ENCODE measurements at regions not wholly inside any gene's neighbourhood (a gene's known extent, or its start where the extent isn't known, plus 50 kb on each side); places are given as distances from the start of the nearest gene placed in this dataset.

DNA sequence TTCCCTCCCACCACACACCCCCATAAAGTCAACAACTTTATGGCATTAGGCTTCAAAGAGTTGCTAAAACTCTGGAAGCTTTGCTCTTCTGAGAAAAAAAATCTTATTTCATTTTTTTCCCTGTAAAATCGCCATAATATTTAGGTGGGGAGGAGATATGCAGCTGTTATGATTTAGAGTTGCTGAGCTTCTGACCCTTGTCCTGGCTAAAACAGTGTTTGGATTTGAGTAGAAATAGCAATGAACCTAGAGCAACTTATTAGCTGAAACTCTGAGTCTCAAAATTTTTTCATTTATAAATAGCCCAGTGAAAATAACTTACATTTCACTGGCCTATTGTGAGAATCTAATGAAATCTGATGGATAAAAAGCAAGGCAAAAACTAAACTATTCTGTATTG is 482.8 kb upstream of the NFIA start:
- no peak for DNase-seq (ENCODE audit: low spot score)
- H2AFZ ChIP-seq (ENCODE audit: low read length), result no peak overlapping the region
- no peaks in the 10 kb centered on the region for H3K4me1 ChIP-seq (ENCODE audit: insufficient read depth, low read length, poor library complexity, severe bottlenecking)
- no peak overlapping the region for H3K4me2 ChIP-seq (ENCODE audit: low read length)
- no peak overlapping the region for H3K27ac ChIP-seq (ENCODE audit: low read depth, low read length, poor library complexity, severe bottlenecking)
- no peaks in the 10 kb centered on the region for H3K36me3 ChIP-seq (ENCODE audit: insufficient read depth, low read length)
- CTCF ChIA-PET (ENCODE audit: unreplicated experiment), result no interaction called here
- intact Hi-C loops (cut with micrococcal nuclease; ENCODE audit: unreplicated experiment), result no loop called here
- H3K79me2 ChIP-seq (ENCODE audit: insufficient read depth, low read depth, low read length), result no peaks in the 10 kb centered on the region
- no peak overlapping the region for H3K4me3 ChIP-seq (ENCODE audit: low read depth, low read length, poor library complexity, severe bottlenecking)
- H3K9me3 ChIP-seq (ENCODE audit: low read length), result no peaks in the 10 kb centered on the region
- no peaks in the 10 kb centered on the region for H4K20me1 ChIP-seq (ENCODE audit: insufficient read depth, low read length)
- no peak for TF ChIP-seq EZH2phosphoT487 (IDR thresholded peaks at IDR 0.05; ENCODE audit: borderline replicate concordance, low read depth, low read length)
- TF ChIP-seq, protein P1, sequence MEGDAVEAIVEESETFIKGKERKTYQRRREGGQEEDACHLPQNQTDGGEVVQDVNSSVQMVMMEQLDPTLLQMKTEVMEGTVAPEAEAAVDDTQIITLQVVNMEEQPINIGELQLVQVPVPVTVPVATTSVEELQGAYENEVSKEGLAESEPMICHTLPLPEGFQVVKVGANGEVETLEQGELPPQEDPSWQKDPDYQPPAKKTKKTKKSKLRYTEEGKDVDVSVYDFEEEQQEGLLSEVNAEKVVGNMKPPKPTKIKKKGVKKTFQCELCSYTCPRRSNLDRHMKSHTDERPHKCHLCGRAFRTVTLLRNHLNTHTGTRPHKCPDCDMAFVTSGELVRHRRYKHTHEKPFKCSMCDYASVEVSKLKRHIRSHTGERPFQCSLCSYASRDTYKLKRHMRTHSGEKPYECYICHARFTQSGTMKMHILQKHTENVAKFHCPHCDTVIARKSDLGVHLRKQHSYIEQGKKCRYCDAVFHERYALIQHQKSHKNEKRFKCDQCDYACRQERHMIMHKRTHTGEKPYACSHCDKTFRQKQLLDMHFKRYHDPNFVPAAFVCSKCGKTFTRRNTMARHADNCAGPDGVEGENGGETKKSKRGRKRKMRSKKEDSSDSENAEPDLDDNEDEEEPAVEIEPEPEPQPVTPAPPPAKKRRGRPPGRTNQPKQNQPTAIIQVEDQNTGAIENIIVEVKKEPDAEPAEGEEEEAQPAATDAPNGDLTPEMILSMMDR (conservative IDR thresholded peaks at IDR 0.05; ENCODE audit: low read length), result no peak
- H3K9me2 ChIP-seq (ENCODE audit: insufficient read depth, low read length), result no peaks in the 10 kb centered on the region
- BruUV-seq (replicated peaks), result no TSS peak
- POLR2A ChIA-PET, result no interaction called here

DNA sequence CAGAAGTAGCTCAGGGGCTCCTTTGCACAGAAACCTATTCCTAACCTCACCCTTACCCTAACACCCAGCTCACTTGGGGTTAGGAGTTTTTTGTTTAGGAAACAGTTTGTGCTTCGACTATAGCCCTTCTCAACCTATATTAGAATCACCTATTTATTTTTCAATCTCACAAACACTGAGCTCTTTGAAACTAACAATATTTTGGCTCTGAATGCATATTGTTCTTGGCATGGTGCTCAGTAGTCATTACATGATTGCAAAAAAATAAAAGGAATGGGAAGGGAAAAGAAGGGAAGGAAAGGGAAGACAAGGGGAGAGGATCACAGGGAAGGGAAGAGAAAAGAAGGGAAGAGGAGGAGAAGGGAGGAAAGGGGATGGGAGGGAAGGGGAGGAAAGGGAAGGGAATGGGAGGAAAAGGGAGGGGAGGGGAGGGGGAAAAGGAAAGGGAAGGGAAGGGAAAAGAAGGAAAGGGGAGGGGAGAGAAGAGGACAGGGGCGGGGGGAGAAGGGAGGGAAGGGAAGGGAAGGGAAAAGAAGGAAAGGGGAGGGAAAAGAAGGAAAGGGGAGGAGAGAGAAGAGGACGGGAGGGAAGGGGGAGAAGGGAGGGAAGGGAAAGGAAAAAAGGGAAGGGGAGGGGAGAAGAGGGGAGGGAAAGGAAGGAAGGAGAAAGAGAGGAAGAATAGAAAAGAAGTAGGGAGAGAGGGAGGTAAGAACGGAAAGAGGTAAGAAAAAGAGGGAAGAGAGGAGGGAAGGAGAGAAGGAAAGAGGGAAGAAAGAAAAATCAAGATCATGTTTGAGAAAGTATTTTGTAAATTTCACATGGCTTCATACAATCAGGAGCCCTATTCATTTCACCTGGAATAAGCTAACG is 484.1 kb upstream of the NFIA start:
- H3K4me3 ChIP-seq (ENCODE audit: low read depth, low read length, poor library complexity, severe bottlenecking), result no peak overlapping the region
- H2AFZ ChIP-seq (ENCODE audit: low read length), result no peak overlapping the region
- no peaks in the 10 kb centered on the region for H3K4me1 ChIP-seq (ENCODE audit: insufficient read depth, low read length, poor library complexity, severe bottlenecking)
- H3K36me3 ChIP-seq (ENCODE audit: insufficient read depth, low read length), result no peaks in the 10 kb centered on the region
- BruUV-seq (replicated peaks), result no TSS peak
- H3K27ac ChIP-seq (ENCODE audit: low read depth, low read length, poor library complexity, severe bottlenecking), result no peak overlapping the region
- H4K20me1 ChIP-seq (ENCODE audit: insufficient read depth, low read length), result no peaks in the 10 kb centered on the region
- ChIA-PET CTCF (ENCODE audit: unreplicated experiment) (no interaction called here), POLR2A (no interaction called here)
- no peaks in the 10 kb centered on the region for H3K79me2 ChIP-seq (ENCODE audit: insufficient read depth, low read depth, low read length)
- intact Hi-C loops (cut with micrococcal nuclease; ENCODE audit: unreplicated experiment), result no loop called here
- no peak for DNase-seq (ENCODE audit: low spot score)
- H3K9me3 ChIP-seq (ENCODE audit: low read length), result no peaks in the 10 kb centered on the region
- H3K4me2 ChIP-seq (ENCODE audit: low read length), result no peak overlapping the region
- H3K9me2 ChIP-seq (ENCODE audit: insufficient read depth, low read length), result no peaks in the 10 kb centered on the region
- TF ChIP-seq, protein P1 (conservative IDR thresholded peaks at IDR 0.05; ENCODE audit: low read length), result no peak
- no peak for TF ChIP-seq EZH2phosphoT487 (IDR thresholded peaks at IDR 0.05; ENCODE audit: borderline replicate concordance, low read depth, low read length)

All from OCI-LY7 (cell line).